GM21529 (cell line): ENCODE measurements at regions not wholly inside any gene's neighbourhood (a gene's known extent, or its start where the extent isn't known, plus 50 kb on each side); places are given as distances from the start of the nearest gene placed in this dataset.
"Not testable (repeated sequence)": the region's sequence is repeated elsewhere in the genome, so short reads cannot be mapped to it uniquely, and the experiment has no call there.

ENCODE experiments used
- ATAC-seq: cut with Tn5 transposase; IDR thresholded peaks from one replicate; pipeline ENCODE4 v1.9.1; 2021; ENCODE audit not compliant: unreplicated experiment

GRCh38 chr15:45804028-45804427, 169.2 kb downstream of the SQOR start:
- no peak for ATAC-seq

GRCh38 chr15:45810201-45810600, 175.4 kb downstream of the SQOR start:
- ATAC-seq: no peak

- ATAC-seq: no peak
These were observed 177.4 kb downstream of the SQOR start for GRCh38 chr15:45812200-45812599.

GRCh38 chr15:45817578-45817977, 182.7 kb downstream of the SQOR start:
- ATAC-seq: not testable (repeated sequence)

- no peak for ATAC-seq
These were observed 186.6 kb downstream of the SQOR start for GRCh38 chr15:45821390-45821789.

- not testable (repeated sequence) for ATAC-seq
These were observed 188.1 kb downstream of the SQOR start for GRCh38 chr15:45822968-45823367.

GRCh38 chr15:45827275-45827674, 192.4 kb downstream of the SQOR start:
- ATAC-seq: no peak

- ATAC-seq: no peak
These were observed 192.9 kb downstream of the SQOR start for GRCh38 chr15:45827766-45828165.

GRCh38 chr15:45829336-45830153, 194.7 kb downstream of the SQOR start:
- ATAC-seq: no peak

GRCh38 chr15:45831787-45832186, 197.0 kb downstream of the SQOR start:
- no peak for ATAC-seq

- ATAC-seq: no peak
These were observed 199.8 kb downstream of the SQOR start for GRCh38 chr15:45834622-45835021.

GRCh38 chr15:45842151-45842550, 207.3 kb downstream of the SQOR start:
- ATAC-seq: no peak

- ATAC-seq: no peak
These were observed 212.8 kb downstream of the SQOR start for GRCh38 chr15:45847645-45848044.

- ATAC-seq: no peak
These were observed 214.3 kb downstream of the SQOR start for GRCh38 chr15:45849136-45849535.

GRCh38 chr15:45854455-45855202, 219.8 kb downstream of the SQOR start:
- no peak for ATAC-seq

GRCh38 chr15:45855210-45855906, 220.5 kb downstream of the SQOR start:
- no peak for ATAC-seq

GRCh38 chr15:45855907-45856579, 221.2 kb downstream of the SQOR start:
- ATAC-seq: no peak

- no peak for ATAC-seq
These were observed 222.5 kb downstream of the SQOR start for GRCh38 chr15:45857291-45857690.

GRCh38 chr15:45858491-45858890, 223.7 kb downstream of the SQOR start:
- ATAC-seq: no peak

- ATAC-seq: no peak
These were observed 227.2 kb downstream of the SQOR start for GRCh38 chr15:45862034-45862433.
